GM12878 (cell line): ENCODE measurements at regions not wholly inside any gene's neighbourhood (a gene's known extent, or its start where the extent isn't known, plus 50 kb on each side); places are given as distances from the start of the nearest gene placed in this dataset.

Experiments used
- ATAC-seq: fragments of 200-7000 bp; cut with Tn5 transposase; 3 replicates; pipeline ENCODE4 v1.9.1; 2020; ENCODE audit warnings: mild to moderate bottlenecking, moderate library complexity
- BruUV-seq: library from RNA; stranded (reverse); fragments of 400-500 nt; replicated peaks from 2 replicates; lab custom pipeline; 2021; lab: Mats Ljungman, UMichigan
- CTCF ChIA-PET: fragments of 300-600 bp; sonication (Branson Sonifier 250); formaldehyde crosslinking; extraction: SDS; loops from one replicate; lab custom pipeline; 2021; ENCODE audit warnings: inconsistent platforms; lab: Yijun Ruan, JAX
- POLR2A ChIA-PET: fragments of 350-600 bp; formaldehyde crosslinking; extraction: SDS; loops from one replicate; lab custom pipeline; 2021; ENCODE audit warnings: inconsistent platforms; lab: Charles Lee
- RAD21 ChIA-PET: fragments of 300-600 bp; sonication (Branson Sonifier 250); formaldehyde crosslinking; loops from one replicate; lab custom pipeline; 2023; ENCODE audit warnings: antibody characterized with exemption; ENCODE audit not compliant: unreplicated experiment; lab: Charles Lee
- SMC1A ChIA-PET: fragments of 300-600 bp; sonication (Branson Sonifier 250); formaldehyde crosslinking; loops from one replicate; lab custom pipeline; 2023; ENCODE audit not compliant: unreplicated experiment, uncharacterized antibody; lab: Charles Lee
- DNase-seq: peaks from one replicate; pipeline ENCODE4 v3.0.0-alpha.2; 2011; ENCODE audit warnings: low read depth, low spot score
- FAIRE-seq: peaks from 3 replicates; lab custom pipeline; 2011; peaks lifted over from hg19 to GRCh38; lab: Jason Lieb, UNC
- H2AFZ ChIP-seq: 2 replicates; pipeline ENCODE4 v1.6.0; 2011; ENCODE audit warnings: low read depth, low read length, control low read depth; ENCODE audit not compliant: control insufficient read depth
- H3K27ac ChIP-seq: 2 replicates; pipeline ENCODE4 v1.5.1; 2011; ENCODE audit warnings: control low read depth; ENCODE audit not compliant: control insufficient read depth, insufficient read depth
- H3K27me3 ChIP-seq, 2 experiments: replicated peaks in 1 of 2; 2 replicates each; pipeline versions ENCODE4 v1.6.0 to v1.6.1; 2011; ENCODE audit warnings: low read length in 1 of 2; ENCODE audit not compliant: control insufficient read depth in 2 of 2, insufficient read depth in 2 of 2
- H3K36me3 ChIP-seq, 2 experiments: 2 replicates each; pipeline ENCODE4 v1.5.1; 2011; ENCODE audit warnings: low read length in 1 of 2; ENCODE audit not compliant: control insufficient read depth in 2 of 2, insufficient read depth in 2 of 2
- H3K4me1 ChIP-seq: 2 replicates; pipeline ENCODE4 v1.6.1; 2011; ENCODE audit warnings: mild to moderate bottlenecking, low read length, moderate library complexity, mixed read lengths; ENCODE audit not compliant: control insufficient read depth, insufficient read depth
- H3K4me2 ChIP-seq: 2 replicates; pipeline ENCODE4 v1.6.0; 2011; ENCODE audit warnings: control low read depth; ENCODE audit not compliant: control insufficient read depth, insufficient read depth
- H3K4me3 ChIP-seq: fragments of 200-600 bp; sonication (generic); 2 replicates; pipeline ENCODE4 v1.5.1; 2016
- H3K79me2 ChIP-seq: 2 replicates; pipeline ENCODE4 v1.6.0; 2011; ENCODE audit warnings: low read length; ENCODE audit not compliant: control insufficient read depth, insufficient read depth
- H3K9ac ChIP-seq: 2 replicates; pipeline ENCODE4 v1.8.0; 2011; ENCODE audit warnings: low read length, control low read depth, mixed read lengths; ENCODE audit not compliant: control insufficient read depth, insufficient read depth
- H3K9me3 ChIP-seq: replicated peaks from 3 replicates; pipeline ENCODE4 v1.5.1; 2011; ENCODE audit warnings: mild to moderate bottlenecking, low read length; ENCODE audit not compliant: control insufficient read depth, insufficient read depth
- H4K20me1 ChIP-seq: 2 replicates; pipeline ENCODE4 v1.6.0; 2011; ENCODE audit not compliant: control insufficient read depth, insufficient read depth
- CBFB ChIP-seq: IDR thresholded peaks from 2 replicates; pipeline ENCODE4 v1.6.1; 2016; ENCODE audit warnings: antibody characterized with exemption, low read depth
- CEBPB ChIP-seq, 2 experiments: fragments of 150-350 bp in 1 of 2; IDR thresholded peaks; 2 replicates each; pipeline ENCODE4 v1.6.1; 2012 to 2014; ENCODE audit warnings: low read depth in 2 of 2, low read length in 2 of 2, borderline replicate concordance in 1 of 2, inconsistent platforms in 1 of 2
- CHD4 ChIP-seq: fragments of 200-600 bp; sonication (generic); IDR thresholded peaks from 2 replicates; pipeline ENCODE4 v1.6.1; 2016; ENCODE audit warnings: mild to moderate bottlenecking
- FOXK2 ChIP-seq: fragments of 450-650 bp; IDR thresholded peaks from 2 replicates; pipeline ENCODE4 v1.6.1; 2017; ENCODE audit warnings: mild to moderate bottlenecking, moderate library complexity
- IKZF2 ChIP-seq, 2 experiments: fragments of 450-650 bp; IDR thresholded peaks; 2 replicates each; pipeline ENCODE4 v1.6.1; 2017; ENCODE audit warnings: mild to moderate bottlenecking in 2 of 2, moderate library complexity in 2 of 2
- MAX ChIP-seq: IDR thresholded peaks from 2 replicates; pipeline ENCODE4 v1.6.1; 2012; ENCODE audit warnings: low read depth, low read length, improper control_type of control experiment
- MTA2 ChIP-seq: fragments of 450-650 bp; IDR thresholded peaks from 2 replicates; pipeline ENCODE4 v1.6.1; 2016; ENCODE audit warnings: low read depth, mild to moderate bottlenecking, moderate library complexity
- MTA3 ChIP-seq: IDR thresholded peaks from 2 replicates; pipeline ENCODE4 v1.6.1; 2012; ENCODE audit warnings: low read length, inconsistent platforms, borderline replicate concordance
- MYC ChIP-seq: IDR thresholded peaks from 2 replicates; pipeline ENCODE4 v1.6.1; 2011; ENCODE audit warnings: mild to moderate bottlenecking, low read length, moderate library complexity, inconsistent platforms; ENCODE audit not compliant: insufficient read depth, insufficient replicate concordance, insufficient read length, severe bottlenecking
- NFXL1 ChIP-seq: fragments of 450-650 bp; IDR thresholded peaks from 2 replicates; pipeline ENCODE4 v1.6.1; 2017; ENCODE audit warnings: antibody characterized with exemption, mild to moderate bottlenecking, borderline replicate concordance
- RBBP5 ChIP-seq: fragments of 200-600 bp; sonication (generic); conservative IDR thresholded peaks from 2 replicates; pipeline ENCODE4 v1.6.1; 2016
- RFX5 ChIP-seq: IDR thresholded peaks from 2 replicates; pipeline ENCODE4 v1.6.1; 2011; ENCODE audit warnings: low read depth, low read length, improper control_type of control experiment
- TBL1XR1 ChIP-seq: IDR thresholded peaks from 2 replicates; pipeline ENCODE4 v1.6.1; 2012; ENCODE audit warnings: low read depth, low read length, improper control_type of control experiment
- ZBTB40 ChIP-seq: fragments of 450-650 bp; IDR thresholded peaks from 2 replicates; pipeline ENCODE4 v1.6.1; 2016; ENCODE audit warnings: mild to moderate bottlenecking, moderate library complexity, borderline replicate concordance
- ZNF24 ChIP-seq: fragments of 450-650 bp; IDR thresholded peaks from 2 replicates; pipeline ENCODE4 v1.6.1; 2017; ENCODE audit warnings: antibody characterized with exemption, mild to moderate bottlenecking
- ZNF384 ChIP-seq: IDR thresholded peaks from 2 replicates; pipeline ENCODE4 v1.6.1; 2012; ENCODE audit warnings: low read depth, mild to moderate bottlenecking, low read length, improper control_type of control experiment, borderline replicate concordance
- ZNF622 ChIP-seq: fragments of 450-650 bp; IDR thresholded peaks from 2 replicates; pipeline ENCODE4 v1.6.1; 2017; ENCODE audit warnings: mild to moderate bottlenecking, inconsistent platforms
- ZSCAN29 ChIP-seq: fragments of 450-650 bp; IDR thresholded peaks from 2 replicates; pipeline ENCODE4 v1.6.1; 2017; ENCODE audit warnings: mild to moderate bottlenecking, moderate library complexity
- WGBS: methylation state at CpG from one replicate; pipeline ENCODE4 v1.1.6; 2016; ENCODE audit warnings: low lambda C conversion rate; ENCODE audit not compliant: insufficient replicate concordance, insufficient coverage; ENCODE audit errors: missing lambda C conversion rate; 5-methylcytosine and 5-hydroxymethylcytosine counted together
- in situ Hi-C: fragments of 300-500 bp; cut with MboI; formaldehyde crosslinking; loops from 9 replicates; pipeline ENCODE4 v1.14.3; 2018; ENCODE audit warnings: mixed read lengths
- intact Hi-C: fragments of 100-400 bp; cut with micrococcal nuclease; formaldehyde crosslinking; loops from one replicate; pipeline ENCODE4 v1.14.2; 2022; ENCODE audit not compliant: unreplicated experiment

- H3K4me1 ChIP-seq = no peaks in the 10 kb centered on the region
- in situ Hi-C loops = no loop called here
- BruUV-seq = no TSS peak
- DNase-seq = no peak
- SMC1A ChIA-PET = no interaction called here
- TF ChIP-seq CEBPB (IDR thresholded peaks at IDR 0.05; ENCODE audit: borderline replicate concordance in 1 of 2, low read depth in 2 of 2, low read length in 2 of 2) (no peak), CBFB (no peak), MAX (no peak), ZNF622 (no peak), RFX5 (no peak), RBBP5 (no peak), FOXK2 (no peak), NFXL1 (no peak), MTA2 (no peak), IKZF2 (IDR thresholded peaks at IDR 0.05) (no peak), ZNF384 (no peak), TBL1XR1 (no peak), ZSCAN29 (no peak), CHD4 (no peak), MTA3 (no peak), MYC (no peak), ZNF24 (no peak), ZBTB40 (no peak)
- TF ChIP-seq, all 136 proteins: peak for 0
- Histone ChIP-seq H3K27me3 (no peaks in the 10 kb centered on the region), H3K9ac (no peak overlapping the region), H3K79me2 (no peaks in the 10 kb centered on the region), H3K27ac (no peak overlapping the region), H4K20me1 (no peaks in the 10 kb centered on the region), H3K4me3 (no peak overlapping the region), H3K9me3 (no peaks in the 10 kb centered on the region; the same call in 2 of the 3 replicates), H3K36me3 (no peaks in the 10 kb centered on the region), H2AFZ (no peak overlapping the region), H3K4me2 (no peak overlapping the region)
- WGBS = 54% methylated on average over 11 of the region's 13 CpGs
- no peak for ATAC-seq
- RAD21 ChIA-PET = no interaction called here
- intact Hi-C loops = no loop called here
- POLR2A ChIA-PET = no interaction called here
- no peak for FAIRE-seq
- CTCF ChIA-PET = no interaction called here
Observed at GRCh38 chr5:2272755-2273154, 390.0 kb upstream of the IRX4 start.
